Thyroid gland (tissue), 4 donors: ENCODE measurements at regions not wholly inside any gene's neighbourhood (a gene's known extent, or its start where the extent isn't known, plus 50 kb on each side); places are given as distances from the start of the nearest gene placed in this dataset.

Source experiments
- DNase-seq, 2 donors: peaks; one replicate each; pipeline ENCODE4 v3.0.0-alpha.2; 2019
- H3K27ac ChIP-seq, 3 donors: fragments of 200-600 bp; sonication (generic); 1 replicate in 2 of 3; 2 replicates in 1 of 3; pipeline ENCODE4 v1.5.1; 2016 to 2019; ENCODE audit warnings: mild to moderate bottlenecking in 1 of 3, moderate library complexity in 1 of 3
- H3K27me3 ChIP-seq: fragments of 200-600 bp; sonication (generic); one replicate; pipeline ENCODE4 v1.5.1; 2019
- H3K36me3 ChIP-seq, 2 donors: fragments of 200-600 bp; sonication (generic); one replicate each; pipeline ENCODE4 v1.5.1; 2016 to 2019
- H3K4me1 ChIP-seq, 2 donors: fragments of 200-600 bp; sonication (generic); one replicate each; pipeline ENCODE4 v1.5.1; 2017 to 2019
- H3K4me3 ChIP-seq, 3 donors: fragments of 200-600 bp; sonication (generic); replicated peaks in 1 of 3; 1 replicate in 2 of 3; 2 replicates in 1 of 3; pipeline ENCODE4 v1.5.1; 2016; ENCODE audit warnings: mild to moderate bottlenecking in 1 of 3
- H3K9me3 ChIP-seq: fragments of 200-600 bp; sonication (generic); one replicate; pipeline ENCODE4 v1.5.1; 2017
- POLR2A ChIP-seq, 2 donors: fragments of 450-650 bp; IDR thresholded peaks; one replicate each; pipeline ENCODE4 v1.6.1; 2017; ENCODE audit warnings: antibody characterized with exemption in 2 of 2, mild to moderate bottlenecking in 2 of 2, moderate library complexity in 1 of 2
- WGBS, 2 donors: methylation state at CpG; one replicate each; pipeline ENCODE4 v1.1.5; 2017; 5-methylcytosine and 5-hydroxymethylcytosine counted together
- intact Hi-C: fragments of 100-400 bp; cut with DNase I; formaldehyde crosslinking; loops from one replicate; pipeline ENCODE4 v1.15.1; 2023
- TF ChIP-seq, protein P1 (sequence below), 6 experiments: fragments of 200-600 bp in 3 of 6; fragments of 450-650 bp in 3 of 6; sonication (generic) in 3 of 6; IDR thresholded peaks; one replicate each; pipeline ENCODE4 v1.5.1; 2016 to 2019; ENCODE audit warnings: antibody characterized with exemption in 6 of 6, mild to moderate bottlenecking in 2 of 6, inconsistent platforms in 1 of 6, moderate library complexity in 1 of 6

DNA sequence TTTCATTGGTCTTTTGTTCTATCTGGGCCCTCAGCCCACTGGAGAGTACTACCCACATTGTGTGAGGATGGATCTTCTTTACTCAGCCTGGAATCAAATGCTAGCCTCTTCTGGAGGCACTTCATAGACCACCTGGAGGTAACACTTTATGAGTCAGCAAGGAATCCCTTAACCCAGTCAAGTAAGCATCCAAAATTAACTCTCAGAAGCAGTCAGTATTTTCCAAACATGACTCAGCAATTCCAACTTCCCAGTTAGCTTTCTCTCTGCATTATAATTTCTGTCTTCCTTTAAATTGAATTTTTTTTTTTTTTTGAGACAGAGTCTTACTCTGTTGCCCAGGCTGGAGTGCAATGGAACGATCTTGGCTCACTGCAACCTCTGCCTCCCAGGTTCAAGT is 142.7 kb downstream of the ACKR3 start:
- WGBS, 2 donors: 71 to 73% methylated on average over 1 of the region's 1 CpG
- Histone ChIP-seq H3K9me3 (no peaks in the 10 kb centered on the region), H3K27me3 (no peaks in the 10 kb centered on the region), H3K36me3 (no peaks in the 10 kb centered on the region), H3K4me3 (no peak overlapping the region), H3K27ac (peak overlapping the region; percentile 76 to 82 (median 79)), H3K4me1 (peaks cover 35 to 37% of the 10 kb centered on the region in 2 donors)
- DNase-seq: no peak
- intact Hi-C loops: no loop called here
- no peak for TF ChIP-seq POLR2A (IDR thresholded peaks at IDR 0.05)
- TF ChIP-seq, protein P1, sequence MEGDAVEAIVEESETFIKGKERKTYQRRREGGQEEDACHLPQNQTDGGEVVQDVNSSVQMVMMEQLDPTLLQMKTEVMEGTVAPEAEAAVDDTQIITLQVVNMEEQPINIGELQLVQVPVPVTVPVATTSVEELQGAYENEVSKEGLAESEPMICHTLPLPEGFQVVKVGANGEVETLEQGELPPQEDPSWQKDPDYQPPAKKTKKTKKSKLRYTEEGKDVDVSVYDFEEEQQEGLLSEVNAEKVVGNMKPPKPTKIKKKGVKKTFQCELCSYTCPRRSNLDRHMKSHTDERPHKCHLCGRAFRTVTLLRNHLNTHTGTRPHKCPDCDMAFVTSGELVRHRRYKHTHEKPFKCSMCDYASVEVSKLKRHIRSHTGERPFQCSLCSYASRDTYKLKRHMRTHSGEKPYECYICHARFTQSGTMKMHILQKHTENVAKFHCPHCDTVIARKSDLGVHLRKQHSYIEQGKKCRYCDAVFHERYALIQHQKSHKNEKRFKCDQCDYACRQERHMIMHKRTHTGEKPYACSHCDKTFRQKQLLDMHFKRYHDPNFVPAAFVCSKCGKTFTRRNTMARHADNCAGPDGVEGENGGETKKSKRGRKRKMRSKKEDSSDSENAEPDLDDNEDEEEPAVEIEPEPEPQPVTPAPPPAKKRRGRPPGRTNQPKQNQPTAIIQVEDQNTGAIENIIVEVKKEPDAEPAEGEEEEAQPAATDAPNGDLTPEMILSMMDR (IDR thresholded peaks at IDR 0.05): no peak

DNA sequence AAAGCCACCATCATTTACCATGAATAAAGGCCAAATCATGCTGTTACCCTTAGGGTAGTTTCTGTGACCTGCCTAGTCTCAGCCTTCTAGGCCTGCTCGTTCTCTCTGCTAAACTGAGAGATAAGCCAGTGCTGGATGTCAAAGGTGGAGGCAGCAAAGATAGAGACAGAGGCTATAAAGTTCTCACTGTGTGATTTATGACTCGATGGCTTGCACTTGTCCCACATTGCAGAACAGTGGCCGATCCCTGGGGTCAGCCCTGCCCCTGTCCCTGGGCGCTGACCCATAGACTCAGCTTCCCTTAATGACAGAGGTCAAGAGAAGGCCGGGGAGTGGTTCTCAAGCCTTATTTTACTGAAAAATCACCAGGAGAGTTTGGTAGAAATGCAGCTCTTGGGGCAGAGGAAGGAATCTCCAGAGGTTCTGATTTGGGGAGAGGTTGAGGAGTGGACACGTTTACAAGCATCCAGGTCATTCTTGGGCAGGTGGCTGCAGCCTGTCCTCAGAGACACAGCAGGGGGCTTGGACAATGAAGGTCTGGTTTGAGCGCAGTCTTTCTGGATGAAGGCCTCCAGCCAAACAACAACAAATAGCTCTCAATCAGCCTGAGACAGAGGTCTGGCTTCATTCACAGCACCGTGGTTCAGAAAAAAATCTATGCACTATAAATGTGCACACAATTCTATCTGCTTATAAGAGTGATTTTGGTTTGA is 143.5 kb downstream of the ACKR3 start:
- intact Hi-C loops: no loop called here
- peak overlapping the region; percentile 76 to 82 (median 79) for H3K27ac ChIP-seq

DNA sequence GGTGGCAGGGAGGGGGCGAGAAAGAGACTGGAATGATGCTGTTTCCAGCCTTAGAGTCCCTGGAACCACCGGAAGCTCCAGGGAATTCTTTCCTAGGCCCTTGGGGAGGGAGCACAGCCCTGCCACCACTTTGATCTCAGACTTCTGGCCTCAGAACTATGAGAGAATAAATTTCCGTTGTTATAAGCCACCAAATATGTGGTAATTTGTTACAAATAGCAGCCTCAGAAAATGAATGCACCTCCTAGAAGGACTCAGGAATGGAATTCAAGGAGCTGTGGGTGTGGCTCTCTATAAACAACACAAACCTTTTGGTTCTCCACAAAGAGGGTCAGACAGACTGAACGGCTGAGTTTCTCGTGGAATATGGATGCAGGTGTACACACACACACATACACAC is 144.5 kb downstream of the ACKR3 start:
- H3K27ac ChIP-seq: peak overlapping the region; percentile 76 to 82 (median 79)
- no peaks in the 10 kb centered on the region for H3K36me3 ChIP-seq
- DNase-seq: peak; percentile 31 to 34
- no peaks in the 10 kb centered on the region for H3K9me3 ChIP-seq
- 46 to 51% methylated on average over 5 of the region's 5 CpGs for WGBS, 2 donors
- intact Hi-C loops: no loop called here
- no peaks in the 10 kb centered on the region for H3K27me3 ChIP-seq
- no peak for TF ChIP-seq POLR2A (IDR thresholded peaks at IDR 0.05)
- TF ChIP-seq, protein P1 (IDR thresholded peaks at IDR 0.05): no peak
- H3K4me3 ChIP-seq: no peak overlapping the region
- peaks cover 35 to 37% of the 10 kb centered on the region in 2 donors for H3K4me1 ChIP-seq

More for the DNA sequence above, 143.5 kb downstream of the ACKR3 start:
- WGBS, 2 donors: 61 to 76% methylated on average over 8 of the region's 8 CpGs
- H3K27me3 ChIP-seq: no peaks in the 10 kb centered on the region
- peaks cover 35 to 37% of the 10 kb centered on the region in 2 donors for H3K4me1 ChIP-seq
- no peaks in the 10 kb centered on the region for H3K9me3 ChIP-seq
- H3K36me3 ChIP-seq: no peaks in the 10 kb centered on the region
- no peak for DNase-seq
- no peak overlapping the region for H3K4me3 ChIP-seq
- TF ChIP-seq POLR2A (IDR thresholded peaks at IDR 0.05): no peak
- TF ChIP-seq, protein P1 (IDR thresholded peaks at IDR 0.05): no peak

DNA sequence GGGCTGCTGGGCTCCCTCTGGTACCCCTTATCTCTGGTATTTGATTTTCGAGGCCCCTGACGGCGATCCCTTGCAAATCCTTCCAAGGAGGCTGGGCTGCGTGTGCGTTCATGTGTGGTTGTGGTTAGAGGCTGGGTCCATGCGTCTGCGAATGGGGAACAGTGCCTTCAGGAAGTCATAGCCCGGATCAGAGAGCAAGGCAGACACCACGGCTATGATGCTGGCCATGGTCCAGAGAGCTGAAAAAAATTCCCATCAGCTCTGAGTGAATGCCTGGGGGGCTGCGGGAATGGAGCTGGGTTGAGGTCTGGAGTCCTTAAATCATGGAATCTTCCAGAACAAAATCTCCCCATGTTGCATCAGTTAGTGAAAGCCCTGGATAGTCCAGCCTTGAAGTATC is 145.5 kb downstream of the ACKR3 start:
- H3K27me3 ChIP-seq: no peaks in the 10 kb centered on the region
- peaks cover 35 to 37% of the 10 kb centered on the region in 2 donors for H3K4me1 ChIP-seq
- no peak for TF ChIP-seq POLR2A (IDR thresholded peaks at IDR 0.05)
- TF ChIP-seq, protein P1 (IDR thresholded peaks at IDR 0.05): no peak
- no peaks in the 10 kb centered on the region for H3K9me3 ChIP-seq
- H3K4me3 ChIP-seq: no peak overlapping the region
- DNase-seq: peak; percentile 33 to 55
- peak overlapping the region in 2 of 3 donors; percentile 76 to 82 for H3K27ac ChIP-seq
- intact Hi-C loops: no loop called here
- WGBS, 2 donors: 33 to 42% methylated on average over 10 of the region's 10 CpGs
- H3K36me3 ChIP-seq: no peaks in the 10 kb centered on the region

DNA sequence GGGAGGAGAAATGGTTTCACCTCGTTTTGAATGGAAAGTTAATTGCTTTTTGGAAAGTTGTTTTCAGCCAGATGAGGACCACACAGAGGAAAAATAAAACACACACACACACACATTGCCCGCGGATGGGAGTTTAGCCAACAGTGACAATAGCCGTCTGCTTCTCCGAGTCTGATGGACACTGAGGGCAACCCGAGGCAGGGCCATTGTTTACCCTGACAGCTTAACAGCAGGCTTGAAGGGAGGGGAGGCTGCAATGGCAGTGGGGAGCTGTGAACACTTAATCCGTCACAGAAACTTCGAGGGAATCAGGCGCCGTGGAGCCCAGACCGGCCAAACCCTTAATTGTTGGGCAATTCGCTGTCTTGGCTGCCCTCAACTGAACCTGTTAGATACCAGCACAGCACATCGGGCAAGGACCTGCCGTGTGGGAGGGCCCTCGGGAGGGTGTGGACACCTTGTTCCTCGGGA is 145.9 kb downstream of the ACKR3 start:
- WGBS, 2 donors: 58 to 75% methylated on average over 16 of the region's 16 CpGs
- TF ChIP-seq, protein P1 (IDR thresholded peaks at IDR 0.05): no peak

More for the DNA sequence above, 145.9 kb downstream of the ACKR3 start:
- no peaks in the 10 kb centered on the region for H3K36me3 ChIP-seq
- H3K9me3 ChIP-seq: no peaks in the 10 kb centered on the region
- no peak overlapping the region for H3K4me3 ChIP-seq
- intact Hi-C loops: no loop called here
- H3K4me1 ChIP-seq: peaks cover 37% of the 10 kb centered on the region in 2 donors
- no peaks in the 10 kb centered on the region for H3K27me3 ChIP-seq
- peak overlapping the region in 2 of 3 donors; percentile 76 to 82 for H3K27ac ChIP-seq
- peak in 1 of 2 donors; percentile 38 for DNase-seq
